ENCODE measurements at regions not wholly inside any gene's neighbourhood (a gene's known extent, or its start where the extent isn't known, plus 50 kb on each side); places are given as distances from the start of the nearest gene placed in this dataset.
A peak's percentile ranks its signal among the peaks of the same experiment; 100 is the strongest.

- no peak for DNase-seq (ENCODE audit: low read depth)
These were observed 59.2 kb upstream of the JCAD start for GRCh38 chr10:30118590-30118989.

- no peak for DNase-seq (ENCODE audit: low read depth)
These were observed 58.6 kb upstream of the JCAD start for GRCh38 chr10:30117812-30118501.

GRCh38 chr10:30116041-30116491 is 56.7 kb upstream of the JCAD start:
- DNase-seq (ENCODE audit: low read depth), result no peak

GRCh38 chr10:30115626-30115940 is 56.2 kb upstream of the JCAD start:
- DNase-seq (ENCODE audit: low read depth), result no peak

- DNase-seq (ENCODE audit: low read depth), result peak; percentile 11
These were observed 55.7 kb upstream of the JCAD start for GRCh38 chr10:30114881-30115625.

- no peak for DNase-seq (ENCODE audit: low read depth)
These were observed 55.0 kb upstream of the JCAD start for GRCh38 chr10:30114401-30114800.

- DNase-seq (ENCODE audit: low read depth), result peak; percentile 95
These were observed 52.1 kb upstream of the JCAD start for GRCh38 chr10:30111340-30112022.
